Activated CD4-positive, alpha-beta T cell treated with anti-CD3 and anti-CD28 coated beads, Interleukin-2, amount 50 U/mL, for 24 hours (primary cell): ENCODE measurements at regions not wholly inside any gene's neighbourhood (a gene's known extent, or its start where the extent isn't known, plus 50 kb on each side); places are given as distances from the start of the nearest gene placed in this dataset.

ENCODE experiments used
- DNase-seq, 2 donors: peaks; one replicate each; pipeline ENCODE4 v3.0.0-alpha.2; 2020; ENCODE audit warnings: low read depth in 1 of 2, low spot score in 1 of 2

GRCh38 chr6:44676246-44676790 is 288.8 kb downstream of the CDC5L start:
- DNase-seq: no peak

- DNase-seq: no peak
Observed at GRCh38 chr6:44676826-44677433, 289.4 kb downstream of the CDC5L start.

DNA sequence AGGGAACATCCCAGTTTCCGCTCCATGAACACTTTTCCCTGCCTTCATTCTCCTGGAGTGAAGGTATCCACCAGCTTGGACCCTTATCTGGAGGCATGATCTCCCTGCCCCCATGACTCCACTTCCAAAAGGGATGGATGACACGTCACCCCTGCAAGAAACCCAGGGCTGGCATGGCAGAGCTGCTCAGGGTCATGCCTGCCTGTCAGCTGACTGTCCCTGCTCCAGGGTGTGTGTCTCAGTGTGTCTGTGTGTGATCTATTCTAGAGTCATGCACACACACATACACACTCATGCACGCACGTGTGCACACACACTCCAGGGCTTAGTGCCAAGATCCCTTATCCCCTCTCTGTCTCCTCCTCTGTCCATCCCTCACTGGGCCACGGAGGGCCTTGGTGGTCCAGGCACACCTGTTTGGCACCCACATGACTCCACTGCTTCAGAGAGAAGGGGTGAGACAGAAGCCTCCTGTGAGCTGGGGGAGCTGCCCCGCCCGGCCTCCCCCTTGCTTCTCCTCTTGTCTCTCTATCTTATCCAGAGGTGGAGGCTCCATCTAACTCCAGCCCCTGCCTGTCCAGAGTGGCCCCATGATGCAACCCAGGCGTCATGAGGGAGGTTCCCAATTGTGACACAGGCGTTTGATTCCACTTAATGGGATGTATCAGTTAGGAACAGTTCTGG is 290.9 kb downstream of the CDC5L start:
- DNase-seq: no peak

- no peak for DNase-seq
Observed at GRCh38 chr6:44679438-44680201, 292.1 kb downstream of the CDC5L start.

GRCh38 chr6:44680202-44680720 is 292.8 kb downstream of the CDC5L start:
- no peak for DNase-seq

DNA sequence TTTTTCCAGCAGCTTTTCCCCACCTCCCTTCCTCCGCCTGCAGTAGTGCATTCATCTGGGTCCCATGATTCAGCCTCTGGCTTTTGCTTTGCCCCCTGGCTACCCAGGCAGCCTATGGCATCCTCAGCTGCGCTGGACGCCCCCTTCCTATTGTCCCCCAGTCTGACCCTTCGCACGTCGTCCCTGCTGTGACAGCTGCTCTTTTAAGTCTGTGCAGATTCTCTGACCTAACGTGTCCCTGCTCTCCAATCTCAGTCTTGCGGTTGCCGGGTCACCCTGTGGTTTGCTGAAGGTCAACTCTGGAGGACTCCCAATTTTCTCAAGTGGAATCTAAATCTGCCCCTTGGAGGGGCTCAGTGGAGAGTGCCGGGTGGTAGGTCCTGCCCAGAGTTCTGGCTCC is 294.3 kb downstream of the CDC5L start:
- DNase-seq: no peak

GRCh38 chr6:44682280-44682679 is 294.8 kb downstream of the CDC5L start:
- no peak for DNase-seq

DNA sequence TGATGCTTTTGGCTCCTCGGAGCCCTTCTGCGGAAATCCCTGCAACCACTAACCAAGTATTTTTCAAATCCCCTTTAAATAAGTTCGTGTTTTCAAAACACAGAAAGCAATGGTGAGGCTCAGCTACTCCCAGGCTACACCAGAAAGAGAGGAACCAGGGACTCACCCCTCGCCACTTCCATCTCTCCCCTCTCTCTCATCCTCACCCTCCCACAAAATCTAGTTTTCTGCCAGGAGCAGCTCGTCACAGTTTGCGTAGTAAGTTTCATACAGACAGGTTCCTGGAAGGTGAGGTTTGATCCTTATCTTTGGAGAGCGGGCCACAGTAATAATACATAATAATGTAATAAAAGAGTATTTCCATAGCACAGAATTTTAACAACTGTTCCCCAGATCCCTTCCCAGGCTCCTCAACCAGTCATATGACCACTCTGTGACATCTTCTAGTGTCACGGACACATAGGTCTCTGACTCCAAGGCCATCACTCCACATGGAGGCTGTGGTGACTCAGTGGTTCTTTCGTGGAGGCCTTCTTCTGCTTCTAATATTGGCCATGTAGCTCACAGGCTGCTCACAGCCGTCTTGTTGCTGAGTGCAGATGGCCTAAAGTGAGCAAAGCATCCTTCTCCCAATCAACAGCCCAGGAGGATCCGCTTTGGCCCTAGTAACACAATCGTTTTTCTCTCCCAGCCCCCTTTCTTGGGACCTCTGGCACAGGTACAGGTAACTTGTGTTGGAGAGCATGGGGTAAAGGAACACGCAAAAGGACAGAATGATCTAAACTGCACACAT is 295.7 kb downstream of the CDC5L start:
- DNase-seq: no peak

GRCh38 chr6:44685213-44685612 is 297.7 kb downstream of the CDC5L start:
- DNase-seq: no peak

DNA sequence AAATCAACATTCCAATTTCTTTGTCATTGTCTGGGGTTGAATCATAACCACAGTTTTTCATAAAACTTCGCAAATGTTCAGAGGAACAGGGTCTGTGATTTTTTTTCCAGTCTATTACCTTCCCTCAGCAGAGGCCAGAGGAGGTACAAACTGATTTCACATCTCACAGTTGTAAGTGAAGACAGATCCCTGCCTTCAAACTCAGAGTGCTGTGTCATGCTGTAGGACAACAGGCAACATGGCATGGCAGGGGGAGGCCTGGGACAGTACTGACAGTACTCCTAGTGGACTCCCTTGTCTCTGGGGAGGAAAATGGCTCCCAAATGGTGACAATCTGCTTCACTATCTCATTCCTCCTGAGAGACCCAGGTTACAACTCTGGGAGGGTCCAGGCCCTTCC is 308.6 kb downstream of the CDC5L start:
- no peak for DNase-seq

DNA sequence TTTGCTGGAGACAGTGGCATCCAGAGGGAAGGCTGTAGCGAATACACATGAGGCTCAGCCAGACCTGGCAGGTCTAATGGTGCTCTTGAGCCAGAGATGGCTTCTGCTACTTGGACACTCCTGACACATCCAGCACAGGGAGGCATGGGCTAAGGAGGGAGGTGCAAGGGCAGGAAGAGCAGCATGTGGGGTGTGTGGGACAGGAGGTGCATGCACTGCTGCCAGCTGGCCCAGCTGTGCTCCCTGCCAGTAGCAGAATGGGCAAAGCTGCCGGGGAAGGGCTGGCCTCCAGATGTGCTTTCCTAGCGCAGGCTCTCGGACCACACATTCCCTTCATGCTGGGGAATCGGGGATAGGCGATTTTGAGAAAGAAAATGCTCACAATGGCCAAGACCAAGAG is 309.2 kb downstream of the CDC5L start:
- no peak for DNase-seq

- no peak for DNase-seq
Observed at GRCh38 chr6:44697327-44697726, 309.8 kb downstream of the CDC5L start.

GRCh38 chr6:44698602-44699001 is 311.1 kb downstream of the CDC5L start:
- DNase-seq: no peak

- DNase-seq: no peak
Observed at GRCh38 chr6:44699082-44699481, 311.6 kb downstream of the CDC5L start.

DNA sequence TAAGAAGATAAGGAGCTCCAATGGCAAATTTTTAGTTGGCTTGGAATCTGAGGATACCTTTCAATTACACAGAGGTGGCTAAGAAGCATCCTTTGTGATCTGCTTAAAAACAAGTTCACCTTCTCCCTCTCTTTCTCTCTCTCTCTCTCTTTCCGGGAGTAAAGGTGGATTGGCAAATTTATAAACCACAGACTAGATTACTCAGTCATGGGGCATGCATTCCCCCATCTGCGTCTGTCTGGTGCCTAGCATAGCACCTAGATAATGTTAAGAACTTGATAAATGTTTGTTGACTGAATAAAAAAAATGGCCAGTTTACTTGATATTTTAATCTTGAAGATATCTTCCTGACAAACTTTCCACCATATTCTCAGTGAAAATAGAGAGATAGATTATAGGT is 312.3 kb downstream of the CDC5L start:
- no peak for DNase-seq

DNA sequence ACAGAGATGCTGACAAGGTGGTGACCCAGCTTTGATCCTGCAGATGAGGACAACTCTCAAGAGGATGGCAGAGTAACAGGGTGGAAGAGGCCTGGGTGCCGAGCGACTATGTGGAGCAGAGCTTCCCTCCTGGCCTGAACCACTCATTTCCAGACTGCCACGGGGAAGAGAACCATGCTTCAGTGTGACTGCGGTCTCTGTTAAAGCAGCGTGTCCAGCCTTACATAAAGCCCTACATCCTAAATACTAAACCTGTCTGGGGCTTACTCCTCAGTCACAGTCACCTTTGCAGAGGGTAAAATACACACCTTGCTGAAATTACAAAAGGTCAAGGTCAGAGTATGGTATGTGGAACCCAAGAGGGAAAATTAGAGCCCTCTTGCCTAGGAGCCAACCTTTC is 312.9 kb downstream of the CDC5L start:
- no peak for DNase-seq

DNA sequence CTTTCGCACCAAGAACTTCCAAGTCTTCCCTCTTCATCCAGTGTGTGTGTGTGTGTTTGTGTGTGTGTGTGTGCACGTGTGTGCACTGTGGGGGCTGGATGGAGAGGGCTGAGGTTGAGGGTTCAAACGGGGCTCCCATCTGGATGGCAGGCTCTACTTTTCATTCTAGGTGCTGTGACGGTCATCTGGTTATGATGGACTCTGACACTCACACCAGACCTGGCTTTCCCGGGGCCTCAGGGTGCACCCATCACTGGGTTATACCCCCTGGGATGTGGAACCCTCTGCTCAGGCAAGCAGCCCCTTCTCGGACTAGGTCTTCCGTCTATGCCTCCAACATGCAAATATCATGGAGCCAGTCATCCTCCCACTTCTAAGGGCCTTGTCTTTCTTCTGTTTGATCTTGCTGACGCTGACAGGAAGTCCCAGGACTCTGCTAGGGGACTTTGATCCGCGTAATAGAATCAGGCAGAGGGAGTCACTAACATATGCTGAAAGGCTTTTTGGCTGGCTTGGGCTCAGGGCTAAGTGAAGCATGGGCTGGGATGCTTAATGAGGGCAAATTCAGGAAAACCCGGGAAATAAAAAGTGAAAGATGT is 313.6 kb downstream of the CDC5L start:
- DNase-seq: no peak

DNA sequence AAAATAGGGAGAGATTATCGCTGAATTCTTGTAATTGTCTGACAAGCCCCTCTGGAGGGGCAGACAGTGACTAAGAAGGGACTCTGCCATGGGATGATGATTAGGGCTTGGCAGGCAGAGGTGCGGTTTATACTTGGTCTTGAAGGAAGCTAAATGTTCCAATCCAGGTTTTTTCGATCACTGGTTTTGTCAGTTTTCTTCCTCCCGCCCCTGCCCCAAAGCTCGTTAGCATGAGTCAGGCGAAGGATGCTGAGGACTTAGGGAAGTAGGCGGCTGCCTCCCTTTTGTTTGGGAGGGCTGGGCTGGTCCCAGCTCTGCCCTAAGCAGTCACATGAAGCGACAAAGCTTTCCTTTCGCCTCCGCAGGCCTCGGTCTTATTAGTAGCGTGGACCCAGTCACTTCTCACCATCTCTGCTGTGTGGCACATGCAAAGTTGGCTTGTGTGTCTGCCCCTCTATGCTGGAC is 314.2 kb downstream of the CDC5L start:
- DNase-seq: no peak

DNA sequence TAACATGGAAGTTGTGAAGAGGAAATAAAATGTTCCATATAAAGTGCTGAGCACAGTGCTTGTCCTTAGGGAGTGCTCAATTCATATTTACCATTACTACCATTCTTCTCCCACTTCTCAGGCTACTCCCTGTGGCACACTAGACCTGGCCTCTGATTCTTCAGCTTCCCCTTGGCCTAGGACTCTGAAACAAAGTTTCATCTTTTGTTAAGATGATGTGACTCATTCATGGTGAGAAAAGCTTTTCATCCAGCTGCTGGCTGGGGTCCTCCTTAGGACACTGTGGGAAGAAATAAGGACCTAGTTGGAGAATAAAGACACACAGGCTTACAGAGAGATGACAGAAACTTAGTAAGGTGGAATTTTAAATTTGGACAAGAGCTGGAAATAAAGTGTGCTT is 314.8 kb downstream of the CDC5L start:
- DNase-seq: no peak
